ENCODE measurements at regions not wholly inside any gene's neighbourhood (a gene's known extent, or its start where the extent isn't known, plus 50 kb on each side); places are given as distances from the start of the nearest gene placed in this dataset.

DNA sequence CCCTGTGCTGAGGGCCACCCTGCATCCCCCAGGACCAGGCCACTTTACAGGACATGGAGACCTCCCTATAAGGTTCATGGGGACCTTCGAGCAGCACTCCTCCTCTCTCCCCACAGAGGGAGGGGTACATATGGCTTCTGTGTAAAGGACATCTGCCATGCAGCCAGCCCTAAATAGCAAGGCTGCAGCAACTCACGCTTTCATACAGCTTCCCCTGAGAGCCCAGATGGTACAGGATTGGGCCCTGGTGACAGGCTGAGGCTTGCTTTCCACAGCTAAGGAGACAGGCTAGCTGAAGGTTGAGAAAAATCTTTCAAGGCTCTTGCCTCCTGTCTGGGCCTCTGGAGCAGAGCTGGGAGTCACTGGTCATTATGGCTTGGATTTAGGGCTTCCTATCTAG, 147.0 kb upstream of the ZNF366 start:
- no peaks in the 10 kb centered on the region for H3K9me3 ChIP-seq
- no peaks in the 10 kb centered on the region for H3K27me3 ChIP-seq
- no peak overlapping the region for H3K4me3 ChIP-seq (ENCODE audit: low read depth, low read length)
- DNase-seq, result no peak
- H3K36me3 ChIP-seq, result no peaks in the 10 kb centered on the region
- H3K4me1 ChIP-seq, result no peaks in the 10 kb centered on the region
- TF ChIP-seq, protein P1, sequence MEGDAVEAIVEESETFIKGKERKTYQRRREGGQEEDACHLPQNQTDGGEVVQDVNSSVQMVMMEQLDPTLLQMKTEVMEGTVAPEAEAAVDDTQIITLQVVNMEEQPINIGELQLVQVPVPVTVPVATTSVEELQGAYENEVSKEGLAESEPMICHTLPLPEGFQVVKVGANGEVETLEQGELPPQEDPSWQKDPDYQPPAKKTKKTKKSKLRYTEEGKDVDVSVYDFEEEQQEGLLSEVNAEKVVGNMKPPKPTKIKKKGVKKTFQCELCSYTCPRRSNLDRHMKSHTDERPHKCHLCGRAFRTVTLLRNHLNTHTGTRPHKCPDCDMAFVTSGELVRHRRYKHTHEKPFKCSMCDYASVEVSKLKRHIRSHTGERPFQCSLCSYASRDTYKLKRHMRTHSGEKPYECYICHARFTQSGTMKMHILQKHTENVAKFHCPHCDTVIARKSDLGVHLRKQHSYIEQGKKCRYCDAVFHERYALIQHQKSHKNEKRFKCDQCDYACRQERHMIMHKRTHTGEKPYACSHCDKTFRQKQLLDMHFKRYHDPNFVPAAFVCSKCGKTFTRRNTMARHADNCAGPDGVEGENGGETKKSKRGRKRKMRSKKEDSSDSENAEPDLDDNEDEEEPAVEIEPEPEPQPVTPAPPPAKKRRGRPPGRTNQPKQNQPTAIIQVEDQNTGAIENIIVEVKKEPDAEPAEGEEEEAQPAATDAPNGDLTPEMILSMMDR (IDR thresholded peaks at IDR 0.05; ENCODE audit: low read depth, low read length), result no peak

- TF ChIP-seq, protein P1 (IDR thresholded peaks at IDR 0.05; ENCODE audit: low read depth, low read length), result no peak
- H3K4me1 ChIP-seq, result no peaks in the 10 kb centered on the region
- no peak overlapping the region for H3K4me3 ChIP-seq (ENCODE audit: low read depth, low read length)
- no peaks in the 10 kb centered on the region for H3K27me3 ChIP-seq
- no peak for DNase-seq
- no peaks in the 10 kb centered on the region for H3K9me3 ChIP-seq
- no peaks in the 10 kb centered on the region for H3K36me3 ChIP-seq
Measured at GRCh38 chr5:72653586-72653985, 146.4 kb upstream of the ZNF366 start.

GRCh38 chr5:72651779-72652178, 144.6 kb upstream of the ZNF366 start:
- Histone ChIP-seq H3K4me3 (ENCODE audit: low read depth, low read length) (no peak overlapping the region), H3K27me3 (no peaks in the 10 kb centered on the region), H3K4me1 (peaks cover 7% of the 10 kb centered on the region; the same call in 1 of the 2 replicates), H3K9me3 (no peaks in the 10 kb centered on the region), H3K36me3 (no peaks in the 10 kb centered on the region)
- TF ChIP-seq, protein P1 (IDR thresholded peaks at IDR 0.05; ENCODE audit: low read depth, low read length), result no peak
- DNase-seq, result no peak

GRCh38 chr5:72651109-72651508, 143.9 kb upstream of the ZNF366 start:
- H3K4me3 ChIP-seq (ENCODE audit: low read depth, low read length), result no peak overlapping the region
- no peak for DNase-seq
- peaks cover 7% of the 10 kb centered on the region; the same call in 1 of the 2 replicates for H3K4me1 ChIP-seq
- no peaks in the 10 kb centered on the region for H3K27me3 ChIP-seq
- H3K36me3 ChIP-seq, result no peaks in the 10 kb centered on the region
- no peaks in the 10 kb centered on the region for H3K9me3 ChIP-seq
- TF ChIP-seq, protein P1 (IDR thresholded peaks at IDR 0.05; ENCODE audit: low read depth, low read length), result no peak

GRCh38 chr5:72649449-72649848, 142.2 kb upstream of the ZNF366 start:
- no peak for DNase-seq
- no peak overlapping the region for H3K4me3 ChIP-seq (ENCODE audit: low read depth, low read length)
- no peaks in the 10 kb centered on the region for H3K9me3 ChIP-seq
- TF ChIP-seq, protein P1 (IDR thresholded peaks at IDR 0.05; ENCODE audit: low read depth, low read length), result no peak
- no peaks in the 10 kb centered on the region for H3K36me3 ChIP-seq
- H3K27me3 ChIP-seq, result no peaks in the 10 kb centered on the region
- peaks cover 7% of the 10 kb centered on the region; the same call in 1 of the 2 replicates for H3K4me1 ChIP-seq

DNA sequence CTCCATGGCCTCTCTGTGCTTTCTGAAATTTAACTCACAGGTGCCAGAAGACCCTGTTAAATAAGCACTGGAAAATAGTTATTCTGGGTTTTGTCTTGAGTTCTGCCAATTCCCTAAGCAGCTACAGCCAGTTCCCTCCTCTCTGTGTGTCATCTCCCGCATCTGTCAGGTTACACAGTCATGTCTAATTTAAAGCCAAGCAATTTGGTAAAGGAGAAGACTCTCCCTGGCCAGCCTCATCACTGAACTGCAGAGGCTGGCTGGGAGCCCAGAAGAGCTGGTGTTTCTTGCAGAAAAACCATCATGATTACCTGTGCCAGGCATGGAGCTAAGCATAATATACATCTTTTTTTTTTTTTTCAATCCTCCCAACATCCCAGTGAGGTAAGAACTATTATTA, 141.3 kb upstream of the ZNF366 start:
- no peaks in the 10 kb centered on the region for H3K36me3 ChIP-seq
- peaks cover 7% of the 10 kb centered on the region; the same call in 1 of the 2 replicates for H3K4me1 ChIP-seq
- H3K4me3 ChIP-seq (ENCODE audit: low read depth, low read length), result no peak overlapping the region
- no peaks in the 10 kb centered on the region for H3K27me3 ChIP-seq
- DNase-seq, result no peak
- no peaks in the 10 kb centered on the region for H3K9me3 ChIP-seq
- TF ChIP-seq, protein P1 (IDR thresholded peaks at IDR 0.05; ENCODE audit: low read depth, low read length), result no peak
